Inferior parietal cortex (tissue), 1 donor: ENCODE measurements at regions not wholly inside any gene's neighbourhood (a gene's known extent, or its start where the extent isn't known, plus 50 kb on each side); places are given as distances from the start of the nearest gene placed in this dataset.
A peak's percentile ranks its signal among the peaks of the same experiment; 100 is the strongest.
"Not testable (repeated sequence)": the region's sequence is repeated elsewhere in the genome, so short reads cannot be mapped to it uniquely, and the experiment has no call there.

ENCODE experiments used
- DNase-seq: peaks from one replicate; pipeline ENCODE4 v3.0.0-alpha.2; 2016; ENCODE audit errors: extremely low spot score

DNA sequence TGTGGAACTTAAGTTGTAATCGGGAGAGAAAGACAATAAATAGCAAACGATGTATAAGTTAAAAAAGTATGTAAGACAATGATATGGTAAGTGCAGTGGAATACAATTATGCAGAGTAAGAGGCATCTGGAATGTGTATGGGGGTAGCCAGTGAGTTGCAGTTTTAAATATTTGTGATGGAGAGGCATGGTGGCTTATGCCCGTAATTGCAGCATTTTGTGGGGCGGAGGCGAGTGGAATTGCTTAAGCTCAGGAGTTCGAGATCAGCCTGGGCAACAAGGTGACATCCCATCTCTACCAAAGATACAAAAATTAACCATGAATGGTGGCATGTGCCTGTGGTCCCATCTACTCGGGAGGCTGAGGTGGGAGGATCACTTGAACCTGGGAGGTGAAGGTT is 52.5 kb upstream of the WDFY3 start:
- DNase-seq: no peak

DNA sequence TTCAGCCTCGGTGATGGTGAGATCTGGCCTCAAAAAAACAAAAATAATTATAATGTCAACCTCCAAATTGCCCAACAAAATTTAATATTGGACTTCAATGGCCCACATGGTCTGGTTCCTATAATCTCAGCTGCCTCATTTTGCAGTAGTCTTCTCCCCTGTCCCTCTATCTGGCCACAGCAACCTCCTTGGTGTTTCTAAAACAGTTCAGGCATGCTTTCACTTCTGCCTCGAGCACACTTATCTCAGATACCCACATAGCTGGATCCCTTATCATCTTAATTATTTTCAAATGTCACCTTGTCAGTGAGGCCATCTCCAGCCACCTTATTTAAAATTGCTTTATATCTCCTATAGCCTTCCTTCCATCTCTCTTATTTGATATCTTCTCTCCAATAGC is 52.9 kb upstream of the WDFY3 start:
- no peak for DNase-seq

DNA sequence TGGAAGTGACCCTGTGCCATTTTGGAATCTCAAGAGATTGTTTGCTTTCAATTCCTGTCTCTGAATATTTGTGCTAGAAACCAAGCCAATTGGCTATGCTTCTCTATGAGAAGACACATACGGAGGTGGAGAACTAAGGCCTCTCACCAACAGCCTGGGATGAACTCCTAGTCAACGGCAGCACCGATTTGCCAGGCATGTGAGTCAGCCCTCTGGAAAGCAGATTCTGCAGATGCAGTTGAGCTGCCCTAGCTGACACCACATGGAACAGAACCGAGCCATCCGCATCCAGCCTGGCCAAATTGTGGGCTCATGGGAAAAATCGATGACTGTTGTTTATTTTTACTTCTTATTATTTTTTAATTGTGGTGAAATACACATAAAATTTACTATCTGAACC is 58.2 kb upstream of the WDFY3 start:
- DNase-seq: no peak

DNA sequence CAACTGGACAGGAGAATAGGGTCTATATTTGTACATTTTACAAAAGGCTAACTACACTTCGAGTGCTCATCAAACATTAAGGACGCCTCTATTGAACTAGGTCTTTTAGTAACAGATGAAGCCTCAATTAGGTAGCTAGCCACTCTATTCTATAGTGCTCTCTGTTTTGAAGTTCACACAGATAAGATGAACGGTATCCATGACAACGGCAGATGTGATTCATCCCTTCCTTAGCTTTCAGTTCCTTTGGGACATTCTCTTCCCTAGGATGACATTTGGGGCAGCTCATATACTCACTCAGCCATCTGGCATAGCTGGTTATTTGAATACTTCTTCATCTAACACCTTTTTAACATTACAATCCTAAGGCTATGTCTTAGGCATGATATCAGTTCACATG is 62.4 kb upstream of the WDFY3 start:
- DNase-seq: peak; percentile 18

DNA sequence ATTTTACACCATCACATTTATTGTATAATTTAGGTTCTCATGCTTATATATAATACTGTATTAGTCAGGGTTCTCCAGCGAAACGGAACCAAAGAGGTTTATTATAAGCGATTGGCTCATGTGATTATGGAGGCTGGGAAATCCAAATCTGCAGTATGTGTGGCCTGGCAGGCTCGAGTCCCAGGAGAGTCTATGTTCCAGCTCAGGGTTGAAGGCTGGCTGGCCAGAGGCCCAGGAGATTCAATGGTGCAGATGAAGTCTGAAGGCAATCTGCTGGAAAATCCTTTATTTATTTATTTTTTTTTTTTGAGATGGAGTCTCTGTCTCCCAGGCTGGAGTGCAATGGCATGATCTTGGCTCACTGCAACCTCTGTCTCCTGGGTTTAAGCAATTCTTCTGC is 63.0 kb upstream of the WDFY3 start:
- DNase-seq: no peak

DNA sequence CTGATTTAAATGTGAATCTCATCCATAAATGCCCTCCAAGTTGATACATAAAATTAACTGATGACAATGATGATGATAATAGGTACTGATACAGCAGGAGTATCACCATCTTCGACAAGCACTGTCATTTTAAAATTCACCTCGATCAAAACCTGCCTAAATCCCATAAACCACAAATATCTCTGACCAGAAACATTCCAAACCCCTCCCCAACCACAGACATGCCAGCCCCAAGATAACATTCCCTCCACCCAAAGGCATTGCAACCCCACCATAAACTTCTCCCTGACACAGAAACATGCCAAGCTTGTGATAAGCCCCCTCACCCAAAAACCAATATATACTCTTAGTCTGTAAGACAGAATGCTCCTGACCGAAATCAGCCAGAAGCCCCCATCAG is 63.7 kb upstream of the WDFY3 start:
- no peak for DNase-seq

DNA sequence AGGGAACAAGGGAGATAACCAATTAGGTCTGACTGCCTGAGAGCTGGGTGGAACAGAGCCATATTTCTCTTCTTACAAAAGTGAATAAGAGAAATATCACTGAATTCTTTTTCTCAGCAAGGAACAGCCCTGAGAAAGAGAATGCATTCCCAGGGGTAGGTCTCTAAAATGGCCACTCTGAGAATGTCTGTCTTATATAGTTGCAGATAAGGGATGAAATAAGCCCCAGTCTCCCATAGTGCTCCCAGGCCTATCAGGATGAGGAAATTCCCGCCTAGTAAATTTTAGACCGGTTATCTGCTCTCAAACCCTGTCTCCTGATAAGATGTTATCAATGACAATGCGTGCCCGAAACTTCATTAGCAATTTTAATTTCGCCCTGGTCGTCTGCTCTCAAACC is 67.3 kb upstream of the WDFY3 start:
- not testable (repeated sequence) for DNase-seq

DNA sequence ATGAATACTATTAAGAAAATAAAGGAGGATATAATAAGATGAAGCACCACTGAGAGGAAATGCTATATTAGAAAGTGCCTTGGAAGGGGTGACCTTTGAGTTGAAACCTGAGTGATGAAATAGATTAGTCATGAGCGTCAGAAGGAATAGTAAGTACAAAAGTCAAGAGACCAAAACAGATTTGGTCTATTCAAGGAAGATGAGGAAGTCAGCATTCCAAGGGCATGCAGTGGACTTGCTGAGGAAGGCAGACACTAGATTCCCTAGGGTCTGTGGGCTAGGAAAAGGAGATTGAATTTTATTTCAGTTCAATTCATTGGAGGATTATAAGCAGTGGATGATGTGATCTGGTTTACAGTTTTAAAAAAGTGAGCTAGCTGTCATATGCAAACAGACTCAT is 73.0 kb upstream of the WDFY3 start:
- no peak for DNase-seq

DNA sequence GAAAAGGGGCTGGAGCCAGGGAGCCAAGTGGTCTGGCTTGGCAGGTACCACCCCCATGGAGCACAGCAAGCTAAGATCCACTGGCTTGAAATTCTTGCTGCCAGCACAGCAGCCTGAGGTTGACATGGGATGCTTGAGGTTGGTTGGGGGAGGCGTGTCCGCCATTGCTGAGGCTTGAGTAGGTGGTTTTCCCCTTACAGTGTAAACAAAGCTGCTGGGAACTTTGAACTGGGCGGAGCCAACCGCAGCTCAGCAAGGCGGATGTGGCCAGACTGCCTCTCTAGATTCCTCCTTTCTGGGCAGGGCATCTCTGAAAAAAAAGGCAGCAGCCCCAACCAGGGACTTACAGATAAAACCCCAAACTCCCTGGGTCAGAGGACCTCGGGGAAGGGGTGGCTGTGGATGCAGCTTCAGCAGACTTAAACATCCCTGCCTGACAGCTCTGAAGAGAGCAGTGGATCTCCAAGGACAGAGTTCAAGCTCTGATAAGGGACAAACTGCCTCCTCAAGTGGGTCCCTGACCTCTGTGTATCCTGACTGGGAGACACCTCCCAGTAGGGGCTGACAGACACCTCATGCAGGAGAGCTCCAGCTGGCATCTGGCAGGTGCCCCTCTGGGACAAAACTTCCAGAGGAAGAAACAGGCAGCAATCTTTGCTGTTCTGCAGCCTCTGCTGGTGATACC is 77.5 kb upstream of the WDFY3 start:
- DNase-seq: not testable (repeated sequence)

DNA sequence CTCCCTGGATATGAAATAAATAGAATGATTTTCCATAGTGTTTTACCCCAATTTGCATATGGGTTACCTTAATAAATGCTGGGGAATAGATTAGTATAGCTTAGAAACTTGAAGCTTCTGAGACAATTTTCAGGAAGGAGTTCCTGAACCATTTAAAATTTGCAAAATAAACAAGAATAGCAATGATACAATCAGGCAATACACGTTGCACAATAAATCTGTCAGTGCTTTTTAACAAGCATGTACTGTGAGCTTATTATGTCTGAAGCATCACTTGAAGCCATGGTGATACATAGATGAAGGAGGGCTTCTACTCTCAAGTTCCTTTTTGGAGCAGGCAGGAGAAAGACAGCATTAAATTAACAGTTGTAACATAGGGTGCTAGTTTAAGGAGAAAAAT is 84.2 kb upstream of the WDFY3 start:
- no peak for DNase-seq

DNA sequence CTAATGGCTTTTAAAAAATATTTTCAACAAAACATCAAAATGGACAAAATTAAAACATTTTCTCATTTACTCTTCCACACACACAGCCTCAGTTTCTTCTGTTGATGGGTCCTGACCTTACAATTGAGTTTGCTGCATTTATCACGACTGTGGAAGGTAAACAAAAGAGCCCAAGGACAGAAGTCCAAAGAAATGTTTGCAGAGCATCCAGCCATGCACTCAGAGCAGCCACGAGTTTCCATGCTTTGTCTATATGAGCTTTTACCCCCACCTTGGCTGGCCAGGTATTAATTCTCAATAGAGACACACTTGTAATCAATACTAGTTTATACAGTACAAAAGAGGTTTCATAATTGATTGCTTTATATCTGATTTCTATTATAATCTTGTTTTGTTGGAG is 85.0 kb upstream of the WDFY3 start:
- no peak for DNase-seq

DNA sequence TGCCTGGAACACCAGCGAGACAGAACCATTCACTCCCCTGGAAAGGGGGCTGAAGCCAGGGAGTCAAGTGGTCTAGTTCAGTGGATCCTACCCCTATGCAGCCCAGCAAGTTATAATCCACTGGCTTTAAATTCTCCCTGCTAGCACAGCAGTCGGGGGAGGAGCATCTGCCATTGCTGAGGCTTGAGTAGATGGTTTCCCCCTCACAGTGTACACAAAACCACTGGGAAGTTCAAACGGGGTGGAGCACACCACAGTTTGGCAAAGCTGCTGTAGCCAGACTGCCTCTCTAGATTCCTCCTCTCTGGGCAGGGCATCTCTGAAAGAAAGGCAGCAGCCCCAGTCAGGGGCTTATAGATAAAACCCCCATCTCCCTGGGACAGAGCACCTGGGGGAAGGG is 88.4 kb upstream of the WDFY3 start:
- not testable (repeated sequence) for DNase-seq

DNA sequence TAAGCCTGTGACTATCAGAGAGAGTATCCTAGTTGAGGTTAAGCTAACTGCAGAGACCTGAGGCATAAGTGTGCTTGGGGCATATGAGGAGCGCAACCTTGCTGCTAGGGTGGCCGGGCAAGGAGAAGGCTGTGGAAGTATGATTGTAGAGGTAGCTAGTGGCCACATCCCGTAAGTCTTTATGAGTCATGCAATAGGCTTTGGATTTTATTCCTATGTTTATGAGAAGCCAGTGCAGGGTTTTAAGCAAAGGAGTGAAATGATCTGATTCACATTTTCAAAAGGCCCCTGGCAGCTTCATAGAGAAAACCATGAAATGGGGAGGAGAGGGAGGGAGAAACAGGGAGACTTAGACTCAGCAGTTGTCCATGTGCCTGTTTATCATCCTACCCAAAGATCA is 92.1 kb upstream of the WDFY3 start:
- DNase-seq: no peak

DNA sequence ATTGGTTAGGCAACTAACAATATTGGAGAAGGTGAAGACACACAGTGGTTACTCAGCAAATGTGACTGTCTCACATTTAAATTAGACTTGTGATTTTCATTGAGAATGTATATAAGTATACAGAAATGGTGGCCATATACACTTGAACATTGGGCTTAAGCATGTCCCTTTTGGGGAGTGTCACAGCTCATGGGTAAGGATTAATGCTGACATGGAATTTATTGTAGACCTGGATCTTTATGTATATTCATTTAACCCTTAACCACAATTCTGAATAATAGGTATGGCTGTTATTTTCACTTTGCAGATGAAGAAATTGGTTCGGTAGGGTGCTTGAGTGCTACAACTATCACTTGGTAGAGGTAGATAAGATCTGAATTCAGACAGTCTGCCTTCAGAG is 95.5 kb upstream of the WDFY3 start:
- DNase-seq: no peak

DNA sequence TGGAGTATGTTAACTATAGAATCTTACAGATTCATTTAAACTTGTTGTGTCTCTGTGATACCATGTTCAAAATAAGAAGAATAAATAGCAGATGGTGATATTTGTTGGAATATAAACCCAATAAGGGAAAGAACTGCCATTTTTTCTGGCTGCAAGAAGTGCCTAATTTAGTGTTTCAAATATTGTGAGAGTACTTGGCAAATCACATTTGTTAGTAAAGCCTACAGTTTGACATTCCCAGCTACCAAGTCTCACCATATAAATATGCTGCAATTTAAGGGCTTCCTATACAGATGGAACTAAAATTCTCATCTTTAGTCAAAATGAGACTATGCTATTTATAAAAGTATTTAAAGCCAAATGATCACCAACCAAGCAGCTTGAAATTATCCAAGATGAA is 96.0 kb upstream of the WDFY3 start:
- peak; percentile 6 for DNase-seq

DNA sequence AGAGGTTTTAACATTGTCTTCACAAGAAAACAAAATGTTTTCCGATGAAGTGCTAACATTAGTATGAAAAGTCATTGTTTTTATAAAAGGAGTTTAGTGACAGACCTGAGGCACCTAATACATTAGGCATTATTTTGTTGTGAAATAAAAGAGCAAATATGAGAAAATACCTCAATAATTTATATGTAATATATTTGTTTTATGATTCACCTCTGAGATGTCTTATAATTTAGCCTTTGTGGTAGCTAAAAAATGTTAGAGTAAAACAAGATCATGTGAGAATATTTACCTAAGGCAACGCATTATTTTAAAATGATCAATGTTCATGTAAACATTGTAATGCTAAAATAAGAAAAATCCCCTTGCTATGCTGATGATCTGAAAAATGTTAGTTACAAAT is 100.9 kb upstream of the WDFY3 start:
- no peak for DNase-seq

DNA sequence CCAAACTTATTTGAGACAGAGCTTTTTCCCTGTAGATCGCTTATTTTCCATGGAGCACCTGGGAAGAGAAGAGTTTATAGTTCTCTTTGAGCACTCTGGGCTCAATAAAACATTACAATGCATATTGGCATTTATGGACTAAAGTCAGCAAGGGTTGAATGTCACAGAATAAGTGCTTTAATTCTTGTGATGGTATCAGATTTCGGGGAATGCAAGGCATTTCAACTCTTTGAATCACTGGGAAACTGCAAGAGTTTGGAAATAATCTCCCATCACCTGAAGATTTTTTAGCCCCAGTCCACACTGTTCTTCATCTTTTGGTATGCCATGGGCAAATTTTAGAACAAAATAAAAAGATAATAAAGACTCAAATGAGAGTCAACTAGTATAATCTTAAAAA is 111.5 kb upstream of the WDFY3 start:
- no peak for DNase-seq

DNA sequence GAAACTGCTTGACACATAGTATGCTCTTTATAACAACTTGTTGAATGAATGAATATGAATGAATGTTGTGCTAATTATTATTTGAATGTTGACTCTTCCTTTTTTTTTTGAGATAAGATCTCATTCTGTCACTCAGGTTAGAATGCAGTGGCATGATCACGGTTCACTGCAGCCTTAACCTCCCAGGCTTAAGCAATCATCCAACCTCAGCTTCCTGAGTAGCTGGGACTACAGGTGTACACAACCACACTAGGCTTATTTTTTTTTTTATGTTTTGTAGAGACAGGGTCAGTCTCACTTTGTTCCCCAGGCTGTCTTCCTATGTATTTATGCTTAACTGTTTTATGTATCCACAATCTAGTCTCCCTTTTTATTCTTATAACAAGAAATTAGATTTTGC is 114.7 kb upstream of the WDFY3 start:
- DNase-seq: no peak

DNA sequence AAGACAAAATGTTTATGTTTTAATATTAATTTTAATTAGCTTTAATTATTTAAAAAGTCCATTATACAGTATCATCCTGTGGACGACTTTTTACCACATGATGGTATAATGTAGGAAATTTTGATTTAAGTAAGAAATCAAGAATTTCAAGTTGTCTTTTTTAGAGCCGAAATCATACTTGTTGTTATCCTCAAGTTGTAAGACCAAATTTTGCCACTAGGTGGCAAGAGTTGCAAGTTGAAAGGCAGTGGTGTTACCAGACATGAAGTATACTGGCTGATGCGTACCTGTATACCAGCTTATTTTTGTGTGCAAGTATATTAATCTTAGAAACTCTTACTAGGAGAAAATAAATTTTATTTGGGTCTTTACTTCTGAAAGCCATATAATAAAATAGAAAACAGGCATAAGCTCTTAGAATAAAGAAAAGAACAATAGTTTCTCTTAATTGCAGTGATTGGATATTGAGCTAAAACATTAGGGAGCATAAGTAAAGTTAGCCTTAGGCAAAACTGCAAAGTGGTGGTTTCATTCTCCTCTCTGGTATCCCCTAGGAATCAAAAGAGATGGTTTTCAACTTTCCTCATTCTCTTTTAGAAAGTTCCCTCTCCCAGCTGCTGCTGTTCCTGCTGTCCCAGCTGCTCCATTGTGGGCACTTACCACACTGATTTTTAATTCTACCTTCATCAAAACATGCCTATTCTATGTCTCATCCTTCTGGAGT is 118.0 kb upstream of the WDFY3 start:
- peak; percentile 92 for DNase-seq

DNA sequence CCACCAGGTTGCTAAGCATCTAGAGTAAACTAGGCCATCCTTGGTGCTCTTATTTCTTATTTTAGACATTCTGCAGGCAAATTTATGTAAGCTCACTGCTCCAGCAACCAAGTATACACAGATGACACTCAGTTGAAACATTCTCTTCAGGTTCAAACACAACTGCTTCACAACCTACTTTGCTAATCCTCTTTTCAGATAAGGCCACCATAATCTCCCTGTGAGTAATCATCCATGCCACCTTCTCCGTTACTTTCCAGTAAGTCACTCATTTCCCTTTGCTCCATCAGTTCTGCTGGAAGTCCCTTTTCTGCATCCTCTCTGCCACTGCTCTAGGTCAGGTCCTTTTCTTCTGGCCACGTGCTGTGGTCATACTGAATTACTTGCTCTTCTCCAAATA is 120.2 kb upstream of the WDFY3 start:
- DNase-seq: peak; percentile 9

DNA sequence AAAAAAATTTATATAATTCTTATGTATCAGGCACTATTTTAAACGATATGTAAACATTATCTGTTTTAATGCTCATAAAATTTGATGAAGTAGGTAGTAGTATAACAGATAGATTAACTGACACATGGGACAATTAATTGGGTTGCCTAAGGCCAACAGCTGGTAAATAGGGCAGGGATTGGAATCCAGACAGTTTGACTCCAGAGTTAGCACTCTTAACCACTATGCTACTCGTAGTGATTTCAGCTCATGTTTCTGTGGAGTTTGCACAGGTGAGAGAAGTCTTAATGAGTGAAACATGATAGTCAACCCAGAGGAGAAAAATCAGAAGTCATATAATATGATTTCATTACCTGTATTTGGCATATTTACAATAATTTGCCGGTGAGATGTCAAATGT is 126.0 kb upstream of the WDFY3 start:
- DNase-seq: no peak

DNA sequence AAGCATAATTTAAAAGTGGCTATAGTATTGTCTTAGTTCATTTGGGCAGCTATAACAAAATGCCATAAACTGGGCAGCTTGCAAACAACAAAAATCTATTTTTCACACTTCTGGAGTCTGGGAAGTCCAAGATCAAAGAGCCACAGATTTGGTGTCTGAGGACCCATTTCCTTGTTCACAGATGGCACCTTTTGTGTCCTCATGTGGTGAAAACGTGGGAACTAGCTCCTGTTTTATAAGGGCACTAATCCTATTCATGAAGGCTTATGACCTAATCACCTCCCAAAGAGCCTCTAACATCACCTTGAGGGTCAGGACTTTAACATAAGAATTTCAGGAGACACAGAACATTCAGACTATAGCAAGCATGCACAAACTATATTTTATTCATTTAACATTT is 126.5 kb upstream of the WDFY3 start:
- DNase-seq: no peak

DNA sequence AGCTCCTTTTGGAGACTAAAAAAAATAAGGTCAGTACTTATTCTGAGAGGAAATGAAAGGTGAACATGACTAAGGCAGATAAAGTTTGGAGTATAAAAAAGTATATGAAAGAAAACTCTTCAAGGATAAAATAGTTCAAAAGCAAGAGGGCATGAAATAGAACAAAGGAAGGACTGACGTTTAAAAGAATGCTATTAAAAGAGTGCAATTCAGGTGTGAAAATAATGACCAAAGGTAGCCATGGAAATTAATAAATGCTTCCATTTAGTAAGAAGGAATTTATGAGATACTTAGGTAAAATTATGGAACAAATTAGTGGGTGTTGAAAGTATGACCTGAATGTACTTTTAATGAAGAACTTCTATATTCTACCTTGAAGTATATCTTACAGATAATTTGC is 128.2 kb upstream of the WDFY3 start:
- no peak for DNase-seq

DNA sequence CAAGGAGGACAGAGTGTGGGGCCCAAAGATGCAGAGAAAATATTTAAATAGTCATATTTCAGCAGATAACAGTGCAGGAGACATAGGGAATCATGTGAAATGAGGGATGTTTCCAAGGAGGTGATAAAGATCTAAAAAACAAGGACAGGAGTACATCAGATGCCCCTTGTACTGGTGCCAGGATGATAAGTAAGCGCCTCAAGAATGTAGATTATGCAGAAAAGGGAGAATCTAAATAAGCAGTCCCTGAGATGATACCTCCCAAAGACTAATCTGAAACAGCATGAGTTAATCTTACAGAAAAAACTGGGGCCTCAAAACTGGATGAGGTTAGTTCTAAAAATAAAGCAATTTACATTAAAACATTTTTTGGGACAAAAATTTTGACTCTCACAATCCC is 136.1 kb upstream of the WDFY3 start:
- no peak for DNase-seq
